GM11168 (cell line): ENCODE measurements at regions not wholly inside any gene's neighbourhood (a gene's known extent, or its start where the extent isn't known, plus 50 kb on each side); places are given as distances from the start of the nearest gene placed in this dataset.

ENCODE experiments used
- in situ Hi-C: fragments of 300-500 bp; cut with MboI; formaldehyde crosslinking; loops from one replicate; pipeline ENCODE4 v1.12.0; 2022; ENCODE audit warnings: low sequenced_read_pairs; ENCODE audit not compliant: unreplicated experiment

- in situ Hi-C loops: loop anchor here (25.0 kb wide), 1 partner anchor 1689 kb away; no protein-coding TSS in a partner anchor
Observed at GRCh38 chr16:55251151-55251550, 72.9 kb upstream of the IRX6 start.

- in situ Hi-C loops: loop anchor here (25.0 kb wide), 1 partner anchor 1690 kb away; no protein-coding TSS in a partner anchor
Observed at GRCh38 chr16:55252577-55252976, 71.4 kb upstream of the IRX6 start.

GRCh38 chr16:55253987-55254386, 70.0 kb upstream of the IRX6 start:
- in situ Hi-C loops: loop anchor here (25.0 kb wide), 1 partner anchor 1692 kb away; no protein-coding TSS in a partner anchor

GRCh38 chr16:55255733-55256282, 68.2 kb upstream of the IRX6 start:
- in situ Hi-C loops: loop anchor here (25.0 kb wide), 1 partner anchor 1694 kb away; no protein-coding TSS in a partner anchor

- in situ Hi-C loops: loop anchor here (25.0 kb wide), 1 partner anchor 1694 kb away; no protein-coding TSS in a partner anchor
Observed at GRCh38 chr16:55256412-55257016, 67.5 kb upstream of the IRX6 start.

- in situ Hi-C loops: loop anchor here (25.0 kb wide), 1 partner anchor 1696 kb away; no protein-coding TSS in a partner anchor
Observed at GRCh38 chr16:55257966-55258613, 65.9 kb upstream of the IRX6 start.

GRCh38 chr16:55261301-55261700, 62.7 kb upstream of the IRX6 start:
- in situ Hi-C loops: loop anchor here (25.0 kb wide), 1 partner anchor 1699 kb away; no protein-coding TSS in a partner anchor

- in situ Hi-C loops: loop anchor here (25.0 kb wide), 1 partner anchor 1701 kb away; no protein-coding TSS in a partner anchor
Observed at GRCh38 chr16:55263271-55264250, 60.4 kb upstream of the IRX6 start.

- in situ Hi-C loops: loop anchor here (25.0 kb wide), 1 partner anchor 1703 kb away; no protein-coding TSS in a partner anchor
Observed at GRCh38 chr16:55264949-55265348, 59.1 kb upstream of the IRX6 start.

GRCh38 chr16:55265926-55266325, 58.1 kb upstream of the IRX6 start:
- in situ Hi-C loops: loop anchor here (25.0 kb wide), 1 partner anchor 1704 kb away; no protein-coding TSS in a partner anchor

- in situ Hi-C loops: loop anchor here (25.0 kb wide), 1 partner anchor 1710 kb away; no protein-coding TSS in a partner anchor
Observed at GRCh38 chr16:55271945-55272513, 52.0 kb upstream of the IRX6 start.

- in situ Hi-C loops: loop anchor here (25.0 kb wide), 1 partner anchor 1710 kb away; no protein-coding TSS in a partner anchor
Observed at GRCh38 chr16:55272744-55273143, 51.3 kb upstream of the IRX6 start.

GRCh38 chr16:55273356-55273755, 50.6 kb upstream of the IRX6 start:
- in situ Hi-C loops: loop anchor here (25.0 kb wide), 1 partner anchor 1711 kb away; no protein-coding TSS in a partner anchor

GRCh38 chr16:55273959-55274358, 50.0 kb upstream of the IRX6 start:
- in situ Hi-C loops: loop anchor here (25.0 kb wide), 1 partner anchor 1712 kb away; no protein-coding TSS in a partner anchor
